BE2C (cell line): ENCODE measurements at regions not wholly inside any gene's neighbourhood (a gene's known extent, or its start where the extent isn't known, plus 50 kb on each side); places are given as distances from the start of the nearest gene placed in this dataset.
A peak's percentile ranks its signal among the peaks of the same experiment; 100 is the strongest.

Source experiments
- DNase-seq: peaks from one replicate; pipeline ENCODE4 v3.0.0-alpha.2; 2020
- H3K27me3 ChIP-seq: fragments of 250-450 bp; sonication (Bioruptor Pico); 2 replicates; pipeline ENCODE4 v1.5.1; 2020; ENCODE audit warnings: mild to moderate bottlenecking
- H3K36me3 ChIP-seq: fragments of 250-450 bp; sonication (Bioruptor Pico); 2 replicates; pipeline ENCODE4 v1.5.1; 2020; ENCODE audit warnings: mild to moderate bottlenecking
- H3K4me1 ChIP-seq: fragments of 250-450 bp; sonication (Bioruptor Pico); 2 replicates; pipeline ENCODE4 v1.5.1; 2020
- H3K4me3 ChIP-seq: 2 replicates; pipeline ENCODE4 v1.5.1; 2011; ENCODE audit warnings: low read depth, low read length
- H3K9me3 ChIP-seq: fragments of 250-450 bp; sonication (Bioruptor Pico); 2 replicates; pipeline ENCODE4 v1.5.1; 2020
- CTCF ChIP-seq: IDR thresholded peaks from 2 replicates; pipeline ENCODE4 v1.5.1; 2012; ENCODE audit warnings: mild to moderate bottlenecking, low read depth, low read length

- Histone ChIP-seq H3K36me3 (no peaks in the 10 kb centered on the region), H3K4me3 (no peak overlapping the region), H3K27me3 (no peaks in the 10 kb centered on the region)
Observed at GRCh38 chr3:81911221-81911620, 149.8 kb upstream of the GBE1 start.

DNA sequence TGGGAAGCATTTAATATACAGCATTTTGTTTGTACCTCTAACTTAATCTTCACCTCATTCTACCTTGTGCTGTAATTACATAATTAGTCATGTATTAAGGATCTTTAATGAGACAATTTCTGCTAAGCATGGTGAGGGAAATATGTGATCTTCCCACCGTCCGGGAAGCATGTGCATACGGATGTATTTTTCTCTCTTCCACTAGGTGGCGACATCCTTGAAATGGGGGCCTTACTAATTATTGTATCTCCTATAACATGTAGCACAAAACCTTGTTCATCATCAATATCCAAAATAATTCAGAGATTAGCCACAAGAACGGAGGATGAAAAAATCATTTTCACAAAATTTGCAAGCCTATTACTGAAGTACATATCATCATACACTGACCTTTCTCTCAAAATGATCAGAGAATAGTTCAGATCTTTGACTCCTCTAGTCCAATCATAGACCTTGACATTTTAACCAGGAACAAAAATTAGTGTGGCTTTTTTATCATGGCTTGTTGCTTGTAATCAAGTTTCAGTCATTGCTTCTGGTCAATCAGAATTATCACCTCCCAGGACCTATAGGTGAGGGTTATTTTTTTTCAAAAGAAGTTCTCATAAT is 148.9 kb upstream of the GBE1 start:
- H3K4me3 ChIP-seq: no peak overlapping the region
- DNase-seq: peak; percentile 28
- TF ChIP-seq CTCF: peak; percentile 86

More at GRCh38 chr3:81911221-81911620, 149.8 kb upstream of the GBE1 start:
- no peak for DNase-seq
- Histone ChIP-seq H3K4me1 (peaks cover 5% of the 10 kb centered on the region; the same call in 1 of the 2 replicates), H3K9me3 (no peaks in the 10 kb centered on the region)
- no peak for TF ChIP-seq CTCF

DNA sequence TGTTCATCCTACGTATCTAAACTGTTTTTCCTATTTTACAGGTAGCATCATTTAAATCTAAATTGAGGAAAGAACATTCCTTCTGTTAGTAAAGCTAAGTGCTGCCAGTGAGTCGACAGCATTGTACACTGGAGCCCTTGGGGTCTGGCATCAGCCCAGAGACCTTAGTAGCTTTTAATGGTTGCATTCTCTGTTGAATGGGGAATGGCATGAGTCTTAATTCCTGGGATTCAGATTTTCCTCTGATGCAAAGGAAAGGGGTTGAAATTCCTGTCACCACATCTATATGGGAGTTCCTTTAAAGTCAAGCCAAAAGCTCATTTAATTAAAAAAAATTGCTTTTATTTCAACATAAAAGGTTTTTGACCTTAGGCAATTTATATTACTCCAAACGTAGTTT is 148.4 kb upstream of the GBE1 start:
- Histone ChIP-seq H3K36me3 (no peaks in the 10 kb centered on the region), H3K9me3 (no peaks in the 10 kb centered on the region), H3K4me1 (peaks cover 5% of the 10 kb centered on the region; the same call in 1 of the 2 replicates), H3K4me3 (no peak overlapping the region), H3K27me3 (no peaks in the 10 kb centered on the region)
- no peak for TF ChIP-seq CTCF
- no peak for DNase-seq

More for the DNA sequence above, 148.9 kb upstream of the GBE1 start:
- Histone ChIP-seq H3K36me3 (no peaks in the 10 kb centered on the region), H3K9me3 (no peaks in the 10 kb centered on the region), H3K4me1 (peaks cover 5% of the 10 kb centered on the region; the same call in 1 of the 2 replicates), H3K27me3 (no peaks in the 10 kb centered on the region)

GRCh38 chr3:81908561-81908960 is 147.1 kb upstream of the GBE1 start:
- TF ChIP-seq CTCF: no peak
- Histone ChIP-seq H3K4me3 (no peak overlapping the region), H3K36me3 (no peaks in the 10 kb centered on the region), H3K27me3 (no peaks in the 10 kb centered on the region), H3K4me1 (peaks cover 5% of the 10 kb centered on the region; the same call in 1 of the 2 replicates), H3K9me3 (no peaks in the 10 kb centered on the region)
- DNase-seq: no peak

DNA sequence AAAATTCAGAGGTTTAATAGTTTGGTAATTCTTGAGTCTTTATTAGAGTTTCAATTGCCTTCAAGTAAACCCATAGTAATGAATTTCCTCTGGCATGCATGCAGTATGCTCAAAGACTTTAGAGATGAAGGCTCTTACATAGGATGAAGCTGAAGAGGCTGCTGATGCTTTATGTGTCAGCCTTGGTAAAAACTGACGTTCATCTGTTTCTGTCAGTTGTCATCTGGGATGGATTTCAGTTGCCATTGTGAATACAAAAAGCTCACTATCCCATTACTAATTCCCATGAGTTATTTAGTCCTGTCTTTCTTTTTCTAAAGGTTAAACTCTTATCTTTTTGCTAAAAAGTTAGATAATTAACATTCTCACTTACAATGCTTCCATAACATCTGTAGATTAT is 136.9 kb upstream of the GBE1 start:
- no peak for TF ChIP-seq CTCF

GRCh38 chr3:81894598-81894997 is 133.2 kb upstream of the GBE1 start:
- H3K27me3 ChIP-seq: no peaks in the 10 kb centered on the region
- no peaks in the 10 kb centered on the region for H3K36me3 ChIP-seq
- DNase-seq: no peak
- no peak overlapping the region for H3K4me3 ChIP-seq
- no peaks in the 10 kb centered on the region for H3K9me3 ChIP-seq
- TF ChIP-seq CTCF: no peak
- no peaks in the 10 kb centered on the region for H3K4me1 ChIP-seq

More for the DNA sequence above, 136.9 kb upstream of the GBE1 start:
- Histone ChIP-seq H3K27me3 (no peaks in the 10 kb centered on the region), H3K9me3 (no peaks in the 10 kb centered on the region), H3K36me3 (no peaks in the 10 kb centered on the region), H3K4me1 (peaks cover 16% of the 10 kb centered on the region), H3K4me3 (no peak overlapping the region)
- no peak for DNase-seq
